A673 (cell line): ENCODE measurements at regions not wholly inside any gene's neighbourhood (a gene's known extent, or its start where the extent isn't known, plus 50 kb on each side); places are given as distances from the start of the nearest gene placed in this dataset.

ENCODE experiments used
- CTCF ChIP-seq: fragments of 300-800, 200-600 bp; sonication (generic); conservative IDR thresholded peaks from 2 replicates; pipeline ENCODE4 v1.5.1; 2017; ENCODE audit warnings: low read depth, mild to moderate bottlenecking, antibody characterized with exemption, low read length, moderate library complexity, mixed read lengths
- EZH2 ChIP-seq: fragments of 200-600 bp; sonication (generic); IDR thresholded peaks from 2 replicates; pipeline ENCODE4 v1.6.1; 2017; ENCODE audit warnings: borderline replicate concordance, low read depth, mild to moderate bottlenecking, mixed read lengths, antibody characterized with exemption, low read length; ENCODE audit not compliant: poor library complexity, severe bottlenecking

GRCh38 chr5:113891491-113891890 lies 378.0 kb downstream of the YTHDC2 start:
- TF ChIP-seq CTCF (no peak), EZH2 (no peak)
